GM18517 (cell line): ENCODE measurements at regions not wholly inside any gene's neighbourhood (a gene's known extent, or its start where the extent isn't known, plus 50 kb on each side); places are given as distances from the start of the nearest gene placed in this dataset.

ENCODE experiments used
- ATAC-seq: cut with Tn5 transposase; IDR thresholded peaks from one replicate; pipeline ENCODE4 v1.9.1; 2021; ENCODE audit warnings: mild to moderate bottlenecking, moderate library complexity; ENCODE audit not compliant: unreplicated experiment

- ATAC-seq: no peak
These were observed 63.3 kb upstream of the GAB1 start for GRCh38 chr4:143273160-143273917.

- ATAC-seq: no peak
These were observed 55.8 kb upstream of the GAB1 start for GRCh38 chr4:143280861-143281260.

- peak; percentile 91 for ATAC-seq
These were observed 55.0 kb upstream of the GAB1 start for GRCh38 chr4:143281507-143282190.

- no peak for ATAC-seq
These were observed 54.4 kb upstream of the GAB1 start for GRCh38 chr4:143282211-143282707.

GRCh38 chr4:143285696-143286437 lies 50.8 kb upstream of the GAB1 start:
- ATAC-seq: no peak

- no peak for ATAC-seq
These were observed 49.7 kb upstream of the GAB1 start for GRCh38 chr4:143286701-143287571.
